Trophoblast cell (in vitro differentiated cells and primary cell): ENCODE measurements at regions not wholly inside any gene's neighbourhood (a gene's known extent, or its start where the extent isn't known, plus 50 kb on each side); places are given as distances from the start of the nearest gene placed in this dataset.

Experiments
- DNase-seq, 2 donors: peaks; one replicate each; pipeline ENCODE4 v3.0.0-alpha.2; 2016
- H2AFZ ChIP-seq: 2 replicates; pipeline ENCODE4 v1.6.1; 2013; ENCODE audit warnings: low read length, moderate library complexity, mild to moderate bottlenecking; ENCODE audit not compliant: insufficient read depth, poor library complexity
- H2AK5ac ChIP-seq: 2 replicates; pipeline ENCODE4 v1.6.1; 2013; ENCODE audit warnings: mild to moderate bottlenecking, low read length
- H2BK120ac ChIP-seq: 2 replicates; pipeline ENCODE4 v1.6.1; 2013; ENCODE audit warnings: low read length, mild to moderate bottlenecking, moderate library complexity; ENCODE audit not compliant: insufficient read depth, poor library complexity
- H2BK12ac ChIP-seq: 2 replicates; pipeline ENCODE4 v1.6.1; 2013; ENCODE audit warnings: mild to moderate bottlenecking, low read length, moderate library complexity
- H2BK5ac ChIP-seq: 2 replicates; pipeline ENCODE4 v1.6.1; 2013; ENCODE audit warnings: low read length, low read depth, moderate library complexity, mild to moderate bottlenecking; ENCODE audit not compliant: poor library complexity
- H3K14ac ChIP-seq: 2 replicates; pipeline ENCODE4 v1.6.1; 2013; ENCODE audit warnings: mild to moderate bottlenecking, low read length
- H3K18ac ChIP-seq: 2 replicates; pipeline ENCODE4 v1.6.1; 2013; ENCODE audit warnings: mild to moderate bottlenecking, low read length
- H3K23ac ChIP-seq: 2 replicates; pipeline ENCODE4 v1.6.1; 2013; ENCODE audit warnings: low read length
- H3K27ac ChIP-seq: 2 replicates; pipeline ENCODE4 v1.5.1; 2013; ENCODE audit warnings: low read depth, mild to moderate bottlenecking, inconsistent platforms, low read length, moderate library complexity
- H3K27me3 ChIP-seq: 2 replicates; pipeline ENCODE4 v1.6.1; 2013; ENCODE audit warnings: inconsistent platforms, mild to moderate bottlenecking, low read length, moderate library complexity; ENCODE audit not compliant: insufficient read depth
- H3K36me3 ChIP-seq, 2 experiments: 1 replicate in 1 of 2; 2 replicates in 1 of 2; pipeline ENCODE4 v1.6.1; 2013; ENCODE audit warnings: low read length in 2 of 2, mild to moderate bottlenecking in 2 of 2, moderate library complexity in 1 of 2; ENCODE audit not compliant: insufficient read depth in 2 of 2, control insufficient read depth in 1 of 2
- H3K4ac ChIP-seq: 2 replicates; pipeline ENCODE4 v1.6.1; 2013; ENCODE audit warnings: low read depth, mild to moderate bottlenecking, low read length, moderate library complexity
- H3K4me1 ChIP-seq, 2 experiments: 1 replicate in 1 of 2; 2 replicates in 1 of 2; pipeline ENCODE4 v1.6.1; 2013; ENCODE audit warnings: low read length in 2 of 2, mild to moderate bottlenecking in 2 of 2, moderate library complexity in 1 of 2; ENCODE audit not compliant: insufficient read depth in 2 of 2, control insufficient read depth in 1 of 2
- H3K4me2 ChIP-seq: 2 replicates; pipeline ENCODE4 v1.6.1; 2013; ENCODE audit warnings: inconsistent platforms, mild to moderate bottlenecking, low read length, moderate library complexity
- H3K4me3 ChIP-seq: 2 replicates; pipeline ENCODE4 v1.5.1; 2013; ENCODE audit warnings: mild to moderate bottlenecking, low read depth, low read length, inconsistent platforms
- H3K79me1 ChIP-seq: one replicate; pipeline ENCODE4 v1.6.1; 2013; ENCODE audit warnings: low read length
- H3K79me2 ChIP-seq: 2 replicates; pipeline ENCODE4 v1.6.1; 2013; ENCODE audit warnings: low read length, mild to moderate bottlenecking; ENCODE audit not compliant: control insufficient read depth, insufficient read depth, poor library complexity
- H3K9ac ChIP-seq: 2 replicates; pipeline ENCODE4 v1.6.1; 2013; ENCODE audit warnings: mild to moderate bottlenecking, low read length
- H3K9me3 ChIP-seq: 2 replicates; pipeline ENCODE4 v1.6.1; 2013; ENCODE audit warnings: low read depth, mild to moderate bottlenecking, control low read depth, inconsistent platforms, low read length; ENCODE audit not compliant: insufficient read depth
- H4K12ac ChIP-seq: 2 replicates; pipeline ENCODE4 v1.6.1; 2013; ENCODE audit warnings: low read depth, mild to moderate bottlenecking, low read length, moderate library complexity
- H4K8ac ChIP-seq: 2 replicates; pipeline ENCODE4 v1.6.1; 2013; ENCODE audit warnings: low read depth, mild to moderate bottlenecking, low read length, moderate library complexity
- H4K91ac ChIP-seq: one replicate; pipeline ENCODE4 v1.6.1; 2013; ENCODE audit warnings: low read depth, mild to moderate bottlenecking, low read length, moderate library complexity
- WGBS: extraction: QIAGEN DNeasy Blood & Tissue Kit; methylation state at CpG from one replicate; pipeline ENCODE4 v1.1.7; 2013; ENCODE audit warnings: missing lambda C conversion rate; ENCODE audit not compliant: insufficient read length, insufficient coverage; ENCODE audit errors: extremely low coverage; 5-methylcytosine and 5-hydroxymethylcytosine counted together

- Histone ChIP-seq H3K23ac (no peak overlapping the region), H3K27ac (no peak overlapping the region), H3K27me3 (no peaks in the 10 kb centered on the region), H3K9ac (no peak overlapping the region), H2BK5ac (no peak overlapping the region), H3K36me3 (no peaks in the 10 kb centered on the region), H4K12ac (no peak overlapping the region), H3K4me3 (no peak overlapping the region), H3K4me2 (no peak overlapping the region), H3K18ac (no peak overlapping the region), H2AFZ (no peak overlapping the region), H3K79me1 (no peaks in the 10 kb centered on the region), H4K91ac (no peak overlapping the region), H3K4ac (no peak overlapping the region), H3K4me1 (no peaks in the 10 kb centered on the region), H4K8ac (no peak overlapping the region), H3K9me3 (peaks cover under 1% of the 10 kb centered on the region), H3K14ac (no peak overlapping the region), H2AK5ac (no peak overlapping the region), H2BK120ac (no peak overlapping the region), H2BK12ac (no peak overlapping the region), H3K79me2 (no peaks in the 10 kb centered on the region)
- no peak for DNase-seq
- no CpG with 5 or more reads among the region's 2 CpGs for WGBS
These were observed 144.6 kb downstream of the KIT start for GRCh38 chr4:54802336-54802735.

- H4K8ac ChIP-seq, result no peak overlapping the region
- no peak overlapping the region for H2BK5ac ChIP-seq
- no peak overlapping the region for H3K9ac ChIP-seq
- no peak overlapping the region for H3K27ac ChIP-seq
- H3K79me2 ChIP-seq, result no peaks in the 10 kb centered on the region
- no peak overlapping the region for H3K18ac ChIP-seq
- no peak overlapping the region for H3K4me3 ChIP-seq
- no peak overlapping the region for H3K4ac ChIP-seq
- no peak overlapping the region for H3K23ac ChIP-seq
- H2BK12ac ChIP-seq, result no peak overlapping the region
- H3K14ac ChIP-seq, result no peak overlapping the region
- DNase-seq, result no peak
- H2BK120ac ChIP-seq, result no peak overlapping the region
- H3K36me3 ChIP-seq, result no peaks in the 10 kb centered on the region
- no peak overlapping the region for H4K12ac ChIP-seq
- no peaks in the 10 kb centered on the region for H3K9me3 ChIP-seq
- H2AK5ac ChIP-seq, result no peak overlapping the region
- H4K91ac ChIP-seq, result no peak overlapping the region
- H2AFZ ChIP-seq, result no peak overlapping the region
- no peak overlapping the region for H3K4me2 ChIP-seq
- no CpG with 5 or more reads among the region's 4 CpGs for WGBS
- H3K4me1 ChIP-seq, result no peaks in the 10 kb centered on the region
- no peaks in the 10 kb centered on the region for H3K27me3 ChIP-seq
- no peaks in the 10 kb centered on the region for H3K79me1 ChIP-seq
These were observed 143.2 kb downstream of the KIT start for GRCh38 chr4:54800831-54801530.

GRCh38 chr4:54794579-54794978 is 136.8 kb downstream of the KIT start:
- no peak overlapping the region for H3K23ac ChIP-seq
- H3K4me2 ChIP-seq, result no peak overlapping the region
- no peak overlapping the region for H3K18ac ChIP-seq
- no peak overlapping the region for H2AFZ ChIP-seq
- no CpG with 5 or more reads among the region's 4 CpGs for WGBS
- H4K8ac ChIP-seq, result no peak overlapping the region
- no peaks in the 10 kb centered on the region for H3K79me1 ChIP-seq
- H3K36me3 ChIP-seq, result no peaks in the 10 kb centered on the region
- H2BK12ac ChIP-seq, result no peak overlapping the region
- H3K4me1 ChIP-seq, result no peaks in the 10 kb centered on the region
- H4K12ac ChIP-seq, result no peak overlapping the region
- no peaks in the 10 kb centered on the region for H3K27me3 ChIP-seq
- DNase-seq, result no peak
- H3K4ac ChIP-seq, result no peak overlapping the region
- no peak overlapping the region for H2BK120ac ChIP-seq
- H3K4me3 ChIP-seq, result no peak overlapping the region
- no peak overlapping the region for H3K27ac ChIP-seq
- H2AK5ac ChIP-seq, result no peak overlapping the region
- no peak overlapping the region for H4K91ac ChIP-seq
- no peak overlapping the region for H3K14ac ChIP-seq
- no peak overlapping the region for H2BK5ac ChIP-seq
- H3K79me2 ChIP-seq, result no peaks in the 10 kb centered on the region
- H3K9me3 ChIP-seq, result peaks cover 2% of the 10 kb centered on the region
- H3K9ac ChIP-seq, result no peak overlapping the region

- no peak overlapping the region for H4K91ac ChIP-seq
- H3K27me3 ChIP-seq, result no peaks in the 10 kb centered on the region
- H2AFZ ChIP-seq, result no peak overlapping the region
- no peak overlapping the region for H3K14ac ChIP-seq
- no peak overlapping the region for H3K4me3 ChIP-seq
- no peak overlapping the region for H2BK12ac ChIP-seq
- H3K79me1 ChIP-seq, result no peaks in the 10 kb centered on the region
- H2BK5ac ChIP-seq, result no peak overlapping the region
- no peak overlapping the region for H3K4ac ChIP-seq
- peaks cover 2% of the 10 kb centered on the region for H3K9me3 ChIP-seq
- H4K8ac ChIP-seq, result no peak overlapping the region
- no CpG with 5 or more reads among the region's 2 CpGs for WGBS
- no peak overlapping the region for H3K4me2 ChIP-seq
- no peak overlapping the region for H3K18ac ChIP-seq
- H2AK5ac ChIP-seq, result no peak overlapping the region
- DNase-seq, result no peak
- H3K27ac ChIP-seq, result no peak overlapping the region
- H3K4me1 ChIP-seq, result peaks cover 0 to 2% of the 10 kb centered on the region in 2 experiments
- no peak overlapping the region for H4K12ac ChIP-seq
- H2BK120ac ChIP-seq, result no peak overlapping the region
- no peak overlapping the region for H3K23ac ChIP-seq
- H3K36me3 ChIP-seq, result no peaks in the 10 kb centered on the region
- H3K79me2 ChIP-seq, result no peaks in the 10 kb centered on the region
- H3K9ac ChIP-seq, result no peak overlapping the region
These were observed 136.2 kb downstream of the KIT start for GRCh38 chr4:54793856-54794422.
